Heart left ventricle (tissue), 16 donors: ENCODE measurements at regions not wholly inside any gene's neighbourhood (a gene's known extent, or its start where the extent isn't known, plus 50 kb on each side); places are given as distances from the start of the nearest gene placed in this dataset.

ENCODE experiments used
- ATAC-seq, 4 donors: fragments of 200-7000 bp; cut with Tn5 transposase; one replicate each; pipeline ENCODE4 v1.9.1; 2020 to 2022; ENCODE audit warnings: moderate library complexity in 4 of 4, mild to moderate bottlenecking in 3 of 4, moderate number of reproducible peaks in 1 of 4
- DNase-seq, 5 donors: peaks; one replicate each; pipeline ENCODE4 v3.0.0-alpha.2; 2020
- H3K27ac ChIP-seq, 12 donors: fragments of 200-600 bp; sonication (generic) in 4 of 12; one replicate each; pipeline versions ENCODE4 v1.5.0 to v1.8.0; 2016 to 2022; ENCODE audit warnings: mild to moderate bottlenecking in 2 of 12
- H3K27me3 ChIP-seq, 9 donors: fragments of 200-600 bp; sonication (generic) in 2 of 9; one replicate each; pipeline versions ENCODE4 v1.5.1 to v1.8.0; 2016 to 2022; ENCODE audit warnings: mild to moderate bottlenecking in 3 of 9
- H3K36me3 ChIP-seq, 9 donors: fragments of 200-600 bp; sonication (generic) in 2 of 9; one replicate each; pipeline versions ENCODE4 v1.5.0 to v1.8.0; 2018 to 2022; ENCODE audit warnings: mild to moderate bottlenecking in 2 of 9
- H3K4me1 ChIP-seq, 12 donors: fragments of 200-600 bp; sonication (generic) in 4 of 12; one replicate each; pipeline versions ENCODE4 v1.5.0 to v1.8.0; 2016 to 2022; ENCODE audit warnings: mild to moderate bottlenecking in 3 of 12
- H3K4me3 ChIP-seq, 12 donors: fragments of 200-600 bp; sonication (generic) in 4 of 12; one replicate each; pipeline versions ENCODE4 v1.5.0 to v1.8.0; 2017 to 2022; ENCODE audit warnings: mild to moderate bottlenecking in 9 of 12, moderate library complexity in 4 of 12
- H3K9me3 ChIP-seq, 12 donors: fragments of 200-600 bp; sonication (generic) in 4 of 12; one replicate each; pipeline versions ENCODE4 v1.5.0 to v1.8.0; 2016 to 2022; ENCODE audit warnings: mild to moderate bottlenecking in 1 of 12
- CTCF ChIP-seq, 12 donors: fragments of 200-600 bp; sonication (generic) in 4 of 12; IDR thresholded peaks; one replicate each; pipeline versions ENCODE4 v1.5.0 to v1.8.0; 2018 to 2022; ENCODE audit warnings: antibody characterized with exemption in 12 of 12, mild to moderate bottlenecking in 5 of 12
- POLR2A ChIP-seq, 2 donors: fragments of 450-650 bp; IDR thresholded peaks; one replicate each; pipeline ENCODE4 v1.6.1; 2017; ENCODE audit warnings: antibody characterized with exemption in 2 of 2, mild to moderate bottlenecking in 2 of 2, moderate library complexity in 2 of 2
- WGBS, 4 donors: extraction: QIAGEN DNeasy Blood & Tissue Kit in 2 of 4; methylation state at CpG; one replicate each; pipeline versions ENCODE4 v1.1.5 to v1.1.7; 2013 to 2018; 5-methylcytosine and 5-hydroxymethylcytosine counted together
- intact Hi-C, 10 donors: fragments of 100-400 bp; cut with DNase I; formaldehyde crosslinking; loops; one replicate each; pipeline versions ENCODE4 v1.11.1 to v1.14.2; 2022
- donor health status: ischemic (EF 13 %, LVEDD 7.1; RV severe dilation, severe dysfunction).
- donor health status: healthy with polysubstance abuse.
- donor health status: DM: no; HTN: yes; CAD: no.
- donor health status: DM: no; HTN: no; CAD: no.
- donor health status: ischemic (EF 25% LVEDD 6.9; RV normal size, moderate dysfunction).
- donor health status: ischemic (EF 25% LVEDD 5.7; RV mildly dilated, moderate dysfunction).
- donor health status: healthy.
- donor health status: DM: yes; HTN: yes; CAD: no.
- donor health status: ischemic (EF 35%, LVEDD 5.7; RV mildly dilated, moderate dysfunction).
- donor health status: nonischemic (EF 11% LVEDD 7.7; RV severe dilation, severe dysfunction).
- donor health status: DM: yes; HTN: yes; CAD: no.
- donor health status: PGD.
- donor health status: ischemic (EF 29% LVEDD 5.4; RV normal size, mild dysfunction).
- donor health status: nonischemic (EF 23%, LVEDD 6.1; RV moderate dilation, normal function).

DNA sequence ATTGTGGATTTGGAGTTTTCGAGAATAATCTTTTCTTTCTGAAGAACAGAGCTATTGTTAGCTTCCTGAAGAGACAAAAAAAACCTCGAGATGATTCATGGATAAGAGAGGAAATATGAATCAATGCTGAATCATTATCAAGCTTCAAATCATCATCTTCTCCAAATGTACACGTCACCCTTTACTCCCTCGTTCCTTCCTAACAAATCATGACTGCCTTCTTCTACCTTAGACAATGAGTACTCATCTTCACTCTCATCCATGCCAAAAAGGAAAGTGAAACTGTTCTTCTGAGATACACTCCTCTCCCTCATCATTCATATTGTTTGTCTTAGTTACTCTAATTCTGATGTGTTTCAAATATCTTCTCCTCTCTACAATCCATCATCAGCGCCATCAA lies 1115.8 kb upstream of the ATXN7L3B start:
- Histone ChIP-seq H3K36me3 (no peaks in the 10 kb centered on the region), H3K27me3 (no peaks in the 10 kb centered on the region), H3K4me3 (no peak overlapping the region), H3K27ac (no peak overlapping the region), H3K4me1 (no peaks in the 10 kb centered on the region), H3K9me3 (peaks cover 0 to 14% (median 5%) of the 10 kb centered on the region in 12 donors)
- DNase-seq (no peak), ATAC-seq (no peak)
- WGBS, 4 donors = 56 to 68% (median 63%) methylated on average over 5 of the region's 5 CpGs
- intact Hi-C loops = no loop called here
- TF ChIP-seq POLR2A (IDR thresholded peaks at IDR 0.05) (no peak), CTCF (IDR thresholded peaks at IDR 0.05) (no peak)

GRCh38 chr12:73424484-73424883 lies 1113.2 kb upstream of the ATXN7L3B start:
- intact Hi-C loops = no loop called here
- ATAC-seq (no peak), DNase-seq (no peak)
- TF ChIP-seq CTCF (IDR thresholded peaks at IDR 0.05) (no peak), POLR2A (IDR thresholded peaks at IDR 0.05) (no peak)
- H3K4me1 ChIP-seq = no peaks in the 10 kb centered on the region
- no peaks in the 10 kb centered on the region for H3K36me3 ChIP-seq
- no peak overlapping the region for H3K27ac ChIP-seq
- peaks cover 0 to 14% (median 5%) of the 10 kb centered on the region in 12 donors for H3K9me3 ChIP-seq
- no peaks in the 10 kb centered on the region for H3K27me3 ChIP-seq
- no peak overlapping the region for H3K4me3 ChIP-seq
- WGBS, 4 donors = 38 to 77% (median 70%) methylated on average over 2 of the region's 2 CpGs

GRCh38 chr12:73445658-73446324 lies 1091.8 kb upstream of the ATXN7L3B start:
- TF ChIP-seq POLR2A (IDR thresholded peaks at IDR 0.05) (no peak), CTCF (IDR thresholded peaks at IDR 0.05) (no peak)
- no peaks in the 10 kb centered on the region for H3K27me3 ChIP-seq
- no peak overlapping the region for H3K4me3 ChIP-seq
- no peaks in the 10 kb centered on the region for H3K36me3 ChIP-seq
- DNase-seq (no peak), ATAC-seq (no peak)
- no peaks in the 10 kb centered on the region for H3K4me1 ChIP-seq
- no peak overlapping the region for H3K27ac ChIP-seq
- intact Hi-C loops = no loop called here
- 41 to 51% (median 47%) methylated on average over 2 of the region's 2 CpGs for WGBS, 4 donors
- H3K9me3 ChIP-seq = no peaks in the 10 kb centered on the region

GRCh38 chr12:73452672-73453469 lies 1084.8 kb upstream of the ATXN7L3B start:
- Histone ChIP-seq H3K4me3 (no peak overlapping the region), H3K27ac (no peak overlapping the region), H3K4me1 (no peaks in the 10 kb centered on the region), H3K27me3 (no peaks in the 10 kb centered on the region), H3K9me3 (no peaks in the 10 kb centered on the region), H3K36me3 (no peaks in the 10 kb centered on the region)
- intact Hi-C loops = no loop called here
- 75 to 83% (median 81%) methylated on average over 3 of the region's 3 CpGs for WGBS, 4 donors
- ATAC-seq (no peak), DNase-seq (no peak)
- TF ChIP-seq CTCF (IDR thresholded peaks at IDR 0.05) (no peak), POLR2A (IDR thresholded peaks at IDR 0.05) (no peak)
